Panc1 (cell line): ENCODE measurements at regions not wholly inside any gene's neighbourhood (a gene's known extent, or its start where the extent isn't known, plus 50 kb on each side); places are given as distances from the start of the nearest gene placed in this dataset.
A peak's percentile ranks its signal among the peaks of the same experiment; 100 is the strongest.

ENCODE experiments used
- ATAC-seq: fragments of 200-7000 bp; cut with Tn5 transposase; 2 replicates; pipeline ENCODE4 v1.9.1; 2020; ENCODE audit warnings: mild to moderate bottlenecking, moderate library complexity
- BruUV-seq: library from RNA; stranded (reverse); fragments of 400-500 nt; replicated peaks from 2 replicates; lab custom pipeline; 2021; lab: Mats Ljungman, UMichigan
- CTCF ChIA-PET: fragments of 300-600 bp; sonication (Branson Sonifier 250); formaldehyde crosslinking; loops from one replicate; lab custom pipeline; 2022; ENCODE audit warnings: antibody characterized with exemption; lab: Charles Lee
- POLR2A ChIA-PET: fragments of 300-600 bp; sonication (Branson Sonifier 250); formaldehyde crosslinking; loops from one replicate; lab custom pipeline; 2022; ENCODE audit warnings: antibody characterized with exemption; lab: Charles Lee
- DNase-seq: peaks from one replicate; pipeline ENCODE4 v3.0.0-alpha.2; 2010; ENCODE audit warnings: low read depth, low spot score
- H3K27ac ChIP-seq: 2 replicates; pipeline ENCODE4 v1.5.1; 2011; ENCODE audit warnings: mild to moderate bottlenecking, low read length, inconsistent platforms
- H3K27me3 ChIP-seq: fragments of 200-500 bp; sonication (Bioruptor generic); 2 replicates; pipeline ENCODE4 v1.6.0; 2014; ENCODE audit warnings: low read length, inconsistent platforms; ENCODE audit not compliant: control insufficient read depth, insufficient read depth
- H3K36me3 ChIP-seq: fragments of 200-500 bp; sonication (Bioruptor generic); 2 replicates; pipeline ENCODE4 v1.5.1; 2014; ENCODE audit warnings: inconsistent platforms, mild to moderate bottlenecking, low read length, moderate library complexity; ENCODE audit not compliant: control insufficient read depth, insufficient read depth
- H3K4me1 ChIP-seq: 2 replicates; pipeline ENCODE4 v1.5.1; 2011; ENCODE audit warnings: inconsistent platforms, mild to moderate bottlenecking, low read length, moderate library complexity; ENCODE audit not compliant: control insufficient read depth, insufficient read depth
- H3K4me3 ChIP-seq, 2 experiments: 2 replicates each; pipeline ENCODE4 v1.5.1; 2011 to 2012; ENCODE audit warnings: low read depth in 2 of 2, low read length in 2 of 2, mild to moderate bottlenecking in 2 of 2, inconsistent platforms in 1 of 2, moderate library complexity in 1 of 2
- H3K9me3 ChIP-seq: fragments of 200-500 bp; sonication (Bioruptor generic); 2 replicates; pipeline ENCODE4 v1.5.1; 2014; ENCODE audit warnings: low read depth, mild to moderate bottlenecking, inconsistent platforms, low read length, moderate library complexity; ENCODE audit not compliant: control insufficient read depth, insufficient read depth
- CTCF ChIP-seq: fragments of 450-650 bp; IDR thresholded peaks from 2 replicates; pipeline ENCODE4 v1.5.1; 2017; ENCODE audit warnings: mild to moderate bottlenecking
- POLR2AphosphoS5 ChIP-seq: IDR thresholded peaks from 2 replicates; pipeline ENCODE4 v1.6.1; 2012; ENCODE audit warnings: mild to moderate bottlenecking, low read depth, low read length, moderate library complexity
- REST ChIP-seq, 2 experiments: IDR thresholded peaks; 2 replicates each; pipeline ENCODE4 v1.6.1; 2011 to 2012; ENCODE audit warnings: low read depth in 2 of 2, control low read depth in 1 of 2, low read length in 1 of 2, mild to moderate bottlenecking in 1 of 2, moderate library complexity in 1 of 2; ENCODE audit not compliant: insufficient read depth in 1 of 2
- SIN3A ChIP-seq: IDR thresholded peaks from 2 replicates; pipeline ENCODE4 v1.6.1; 2012; ENCODE audit warnings: low read depth, mild to moderate bottlenecking, low read length, moderate library complexity, borderline replicate concordance; ENCODE audit not compliant: insufficient read depth
- TCF7L2 ChIP-seq: IDR thresholded peaks from 2 replicates; pipeline ENCODE4 v1.6.1; 2011; ENCODE audit warnings: mild to moderate bottlenecking, low read depth, low read length, inconsistent platforms
- in situ Hi-C: cut with HindIII; loops from 2 replicates; pipeline ENCODE4 v1.10.0; 2016; ENCODE audit warnings: low sequenced_read_pairs, low pct_unique_long_range_greater_than_20kb
- intact Hi-C: fragments of 100-400 bp; cut with micrococcal nuclease; formaldehyde crosslinking; loops from one replicate; pipeline ENCODE4 v1.10.0; 2022; ENCODE audit not compliant: unreplicated experiment

DNA sequence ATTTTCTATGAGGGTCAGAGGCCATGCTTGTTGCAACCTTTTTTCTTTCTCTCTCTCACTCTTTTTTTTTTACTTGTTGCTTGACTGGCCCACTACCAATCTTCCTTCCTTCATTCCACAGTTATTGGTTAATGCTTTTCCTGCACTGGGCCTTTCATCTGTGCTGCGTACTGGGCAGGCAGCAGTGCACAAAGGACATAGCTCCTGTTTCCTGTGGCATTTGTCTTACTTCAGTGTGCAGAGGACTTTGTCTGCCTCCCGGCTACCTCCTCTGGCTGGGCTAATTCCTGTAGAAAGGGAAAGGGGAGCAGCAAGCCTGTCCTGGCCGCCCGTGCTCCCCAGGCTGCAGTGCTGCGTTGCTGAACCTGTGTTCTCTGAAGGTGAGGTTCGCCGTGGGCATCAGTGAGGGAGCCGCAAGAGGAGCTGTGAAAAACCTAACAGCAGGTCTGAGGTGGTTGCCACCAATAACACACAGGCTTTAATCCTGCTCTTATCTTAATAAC lies 93.7 kb upstream of the RGMA start:
- DNase-seq (no peak), ATAC-seq (no peak)
- H3K27me3 ChIP-seq = peaks cover 6% of the 10 kb centered on the region
- no peaks in the 10 kb centered on the region for H3K9me3 ChIP-seq
- no TSS peak for BruUV-seq
- no peak overlapping the region for H3K4me3 ChIP-seq
- H3K27ac ChIP-seq = no peak overlapping the region
- no peaks in the 10 kb centered on the region for H3K4me1 ChIP-seq
- in situ Hi-C loops = no loop called here
- POLR2A ChIA-PET = no interaction called here
- no peaks in the 10 kb centered on the region for H3K36me3 ChIP-seq
- TF ChIP-seq TCF7L2 (no peak), CTCF (no peak), REST (IDR thresholded peaks at IDR 0.05; ENCODE audit: insufficient read depth in 1 of 2, low read depth in 2 of 2, low read length in 1 of 2) (no peak), SIN3A (no peak), POLR2AphosphoS5 (no peak)
- CTCF ChIA-PET = no interaction called here
- intact Hi-C loops = no loop called here

DNA sequence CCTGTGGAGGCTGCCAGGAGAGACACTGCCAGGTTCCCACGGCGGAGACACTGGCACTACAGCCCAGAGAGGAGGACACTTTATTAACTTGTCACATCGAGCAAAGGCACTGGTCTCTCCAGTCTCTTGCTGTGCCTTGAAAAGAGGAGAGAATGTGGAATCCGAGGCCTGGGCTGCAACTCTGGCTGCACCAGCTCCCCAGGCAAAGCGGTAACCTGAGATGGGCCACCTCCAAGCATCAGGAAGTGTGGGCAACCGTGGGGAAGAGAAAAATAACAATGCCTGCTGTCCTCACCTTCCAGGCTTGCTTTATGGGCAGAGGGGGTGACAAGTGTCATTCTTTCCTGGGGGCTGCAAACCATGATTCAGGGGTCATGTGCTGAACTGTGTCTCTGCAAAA lies 91.6 kb upstream of the RGMA start:
- TF ChIP-seq TCF7L2 (no peak), POLR2AphosphoS5 (no peak), REST (IDR thresholded peaks at IDR 0.05; ENCODE audit: insufficient read depth in 1 of 2, low read depth in 2 of 2, low read length in 1 of 2) (no peak), CTCF (no peak), SIN3A (no peak)
- DNase-seq (no peak), ATAC-seq (peak; percentile 8; the same call in 1 of the 2 replicates)
- in situ Hi-C loops = no loop called here
- POLR2A ChIA-PET = no interaction called here
- Histone ChIP-seq H3K4me3 (no peak overlapping the region), H3K9me3 (no peaks in the 10 kb centered on the region), H3K4me1 (no peaks in the 10 kb centered on the region), H3K27ac (no peak overlapping the region), H3K36me3 (no peaks in the 10 kb centered on the region), H3K27me3 (peaks cover under 1% of the 10 kb centered on the region; the same call in 1 of the 2 replicates)
- no TSS peak for BruUV-seq
- CTCF ChIA-PET = interaction anchor here (0.7 kb wide), 1 partner anchor 11 kb away, joined by 9 read pairs; no protein-coding TSS in a partner anchor
- intact Hi-C loops = no loop called here
